Progenitor cell of endocrine pancreas (in vitro differentiated cells): ENCODE measurements at regions not wholly inside any gene's neighbourhood (a gene's known extent, or its start where the extent isn't known, plus 50 kb on each side); places are given as distances from the start of the nearest gene placed in this dataset.

Source experiments
- DNase-seq: peaks from one replicate; pipeline ENCODE4 v3.0.0; 2021; ENCODE audit warnings: low spot score; ENCODE audit not compliant: unreplicated experiment
- H3K27ac Mint-ChIP-seq: 2 replicates; pipeline ENCODE4 v1.8.0; 2021; ENCODE audit warnings: mild to moderate bottlenecking, moderate library complexity, mixed read lengths
- H3K27me3 Mint-ChIP-seq: 2 replicates; pipeline ENCODE4 v1.8.0; 2021; ENCODE audit warnings: mixed read lengths
- H3K36me3 Mint-ChIP-seq: 2 replicates; pipeline ENCODE4 v1.8.0; 2022; ENCODE audit warnings: mixed read lengths; ENCODE audit not compliant: insufficient read depth
- H3K4me1 Mint-ChIP-seq: 2 replicates; pipeline ENCODE4 v1.8.0; 2021; ENCODE audit warnings: low read depth, mixed read lengths
- H3K4me3 Mint-ChIP-seq: 2 replicates; pipeline ENCODE4 v1.8.0; 2021; ENCODE audit warnings: low read depth, mild to moderate bottlenecking, moderate library complexity, mixed read lengths
- H3K9me3 Mint-ChIP-seq: 2 replicates; pipeline ENCODE4 v1.8.0; 2021; ENCODE audit warnings: low read depth, mixed read lengths
- TF ChIP-seq, protein P1 (sequence below): fragments of 200-600 bp; sonication (generic); IDR thresholded peaks from one replicate; pipeline ENCODE4 v1.5.0; 2021; ENCODE audit warnings: antibody characterized with exemption, mild to moderate bottlenecking; ENCODE audit not compliant: unreplicated experiment

- no peaks in the 10 kb centered on the region for H3K4me1 Mint-ChIP-seq
- H3K36me3 Mint-ChIP-seq: no peaks in the 10 kb centered on the region
- H3K27me3 Mint-ChIP-seq: peaks cover 97% of the 10 kb centered on the region
- no peak overlapping the region for H3K4me3 Mint-ChIP-seq
- H3K9me3 Mint-ChIP-seq: no peaks in the 10 kb centered on the region
- H3K27ac Mint-ChIP-seq: no peak overlapping the region
- DNase-seq: no peak
- TF ChIP-seq, protein P1, sequence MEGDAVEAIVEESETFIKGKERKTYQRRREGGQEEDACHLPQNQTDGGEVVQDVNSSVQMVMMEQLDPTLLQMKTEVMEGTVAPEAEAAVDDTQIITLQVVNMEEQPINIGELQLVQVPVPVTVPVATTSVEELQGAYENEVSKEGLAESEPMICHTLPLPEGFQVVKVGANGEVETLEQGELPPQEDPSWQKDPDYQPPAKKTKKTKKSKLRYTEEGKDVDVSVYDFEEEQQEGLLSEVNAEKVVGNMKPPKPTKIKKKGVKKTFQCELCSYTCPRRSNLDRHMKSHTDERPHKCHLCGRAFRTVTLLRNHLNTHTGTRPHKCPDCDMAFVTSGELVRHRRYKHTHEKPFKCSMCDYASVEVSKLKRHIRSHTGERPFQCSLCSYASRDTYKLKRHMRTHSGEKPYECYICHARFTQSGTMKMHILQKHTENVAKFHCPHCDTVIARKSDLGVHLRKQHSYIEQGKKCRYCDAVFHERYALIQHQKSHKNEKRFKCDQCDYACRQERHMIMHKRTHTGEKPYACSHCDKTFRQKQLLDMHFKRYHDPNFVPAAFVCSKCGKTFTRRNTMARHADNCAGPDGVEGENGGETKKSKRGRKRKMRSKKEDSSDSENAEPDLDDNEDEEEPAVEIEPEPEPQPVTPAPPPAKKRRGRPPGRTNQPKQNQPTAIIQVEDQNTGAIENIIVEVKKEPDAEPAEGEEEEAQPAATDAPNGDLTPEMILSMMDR: no peak
Measured at GRCh38 chr10:100683004-100683403, 62.4 kb upstream of the PAX2 start.

- H3K27me3 Mint-ChIP-seq: peaks cover 97% of the 10 kb centered on the region
- H3K27ac Mint-ChIP-seq: no peak overlapping the region
- no peak for DNase-seq
Measured at GRCh38 chr10:100683545-100684300, 61.7 kb upstream of the PAX2 start.

GRCh38 chr10:100684688-100685235, 60.6 kb upstream of the PAX2 start:
- Mint-ChIP-seq H3K27me3 (peaks cover 96% of the 10 kb centered on the region), H3K27ac (no peak overlapping the region), H3K4me1 (no peaks in the 10 kb centered on the region), H3K9me3 (no peaks in the 10 kb centered on the region), H3K4me3 (no peak overlapping the region), H3K36me3 (no peaks in the 10 kb centered on the region)
- DNase-seq: no peak
- TF ChIP-seq, protein P1: no peak

More at GRCh38 chr10:100683545-100684300, 61.7 kb upstream of the PAX2 start:
- Mint-ChIP-seq H3K9me3 (no peaks in the 10 kb centered on the region), H3K36me3 (no peaks in the 10 kb centered on the region), H3K4me3 (no peak overlapping the region), H3K4me1 (no peaks in the 10 kb centered on the region)
- TF ChIP-seq, protein P1: no peak

DNA sequence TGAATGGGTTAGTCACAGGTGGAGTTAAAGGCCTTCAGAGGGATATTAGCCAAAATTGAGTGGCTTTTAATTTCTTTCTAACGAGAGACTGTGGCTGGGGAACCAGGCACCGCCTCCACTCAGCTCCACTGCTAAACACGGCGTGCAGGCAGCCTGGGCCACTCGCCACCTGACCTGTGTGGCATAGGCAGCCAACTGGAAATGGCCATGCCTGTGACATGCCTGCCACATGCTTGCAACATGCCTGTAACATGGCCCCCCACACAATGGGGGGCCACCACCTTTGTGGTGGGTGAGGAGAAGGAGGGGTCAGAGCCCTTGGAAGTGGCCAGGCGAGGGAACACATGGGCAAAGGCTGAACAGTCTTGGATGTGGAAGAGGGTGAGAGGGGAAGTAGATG, 60.1 kb upstream of the PAX2 start:
- H3K9me3 Mint-ChIP-seq: no peaks in the 10 kb centered on the region
- peaks cover 94% of the 10 kb centered on the region for H3K27me3 Mint-ChIP-seq
- DNase-seq: no peak
- TF ChIP-seq, protein P1: no peak
- no peak overlapping the region for H3K4me3 Mint-ChIP-seq
- H3K4me1 Mint-ChIP-seq: no peaks in the 10 kb centered on the region
- no peaks in the 10 kb centered on the region for H3K36me3 Mint-ChIP-seq
- no peak overlapping the region for H3K27ac Mint-ChIP-seq

DNA sequence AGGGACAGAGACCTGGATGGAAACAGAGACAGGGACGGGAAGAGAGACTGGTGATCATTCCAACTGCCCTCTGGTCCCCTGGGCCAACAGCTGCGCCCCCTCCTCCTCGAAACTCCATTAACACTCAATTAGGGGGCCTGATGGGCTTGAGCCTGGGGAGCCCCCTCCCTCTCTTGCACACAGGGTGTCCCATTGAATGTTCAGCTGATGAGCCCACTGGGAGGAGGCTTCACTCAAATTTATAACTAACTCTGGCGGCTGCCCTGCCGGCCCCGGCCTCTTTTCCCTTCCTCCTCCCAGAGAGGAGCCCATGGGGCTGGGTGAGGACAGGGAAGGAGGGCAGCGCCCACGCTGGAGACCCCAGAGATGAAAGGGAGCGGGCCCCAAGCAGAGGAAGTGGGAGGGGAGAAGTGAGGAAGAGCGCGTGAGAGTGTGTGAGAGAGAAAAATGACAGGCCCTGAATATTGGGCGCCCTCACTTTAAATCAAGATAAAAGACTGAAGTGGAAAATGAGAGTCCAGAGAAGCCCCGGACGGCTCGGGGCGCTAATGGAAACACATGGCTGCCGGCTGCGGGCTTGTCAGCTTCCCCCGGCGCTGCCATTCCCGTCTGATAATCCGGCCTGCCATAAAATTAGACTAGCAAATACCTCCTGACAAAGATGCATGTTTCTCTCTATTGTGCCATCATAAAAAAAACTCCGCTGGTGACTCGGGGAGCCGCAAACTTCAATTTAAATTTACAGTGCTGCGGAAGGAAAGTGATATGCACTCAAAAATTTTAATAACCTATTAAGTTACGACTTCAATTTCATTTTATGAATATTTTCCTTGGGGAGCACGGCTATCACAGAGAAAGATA, 58.0 kb upstream of the PAX2 start:
- H3K27me3 Mint-ChIP-seq: peaks cover 94% of the 10 kb centered on the region

More for the DNA sequence above, 58.0 kb upstream of the PAX2 start:
- Mint-ChIP-seq H3K4me3 (no peak overlapping the region), H3K9me3 (no peaks in the 10 kb centered on the region), H3K36me3 (no peaks in the 10 kb centered on the region), H3K27ac (no peak overlapping the region), H3K4me1 (no peaks in the 10 kb centered on the region)
- TF ChIP-seq, protein P1: no peak
- DNase-seq: no peak
